ENCODE measurements at regions not wholly inside any gene's neighbourhood (a gene's known extent, or its start where the extent isn't known, plus 50 kb on each side); places are given as distances from the start of the nearest gene placed in this dataset.

DNA sequence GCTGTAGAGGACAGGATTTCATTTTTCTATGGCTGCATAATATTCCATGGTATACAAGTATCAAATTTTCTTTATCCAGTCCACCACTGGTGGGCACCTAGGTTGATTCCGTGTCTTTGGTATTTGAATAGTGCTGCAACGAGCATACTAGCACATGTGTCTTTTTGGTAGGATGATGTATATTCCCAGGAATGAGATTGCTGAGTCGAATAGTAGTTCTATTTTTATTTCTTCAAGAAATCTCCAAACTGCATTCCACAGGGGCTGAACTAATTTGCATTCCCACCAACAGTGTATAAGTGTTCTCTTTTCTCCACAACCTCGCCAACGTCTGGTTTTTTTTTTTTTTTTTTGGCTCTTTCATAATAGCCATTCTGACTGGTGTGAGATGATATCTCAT is 550.0 kb downstream of the REEP3 start:
- TF ChIP-seq, protein P1, sequence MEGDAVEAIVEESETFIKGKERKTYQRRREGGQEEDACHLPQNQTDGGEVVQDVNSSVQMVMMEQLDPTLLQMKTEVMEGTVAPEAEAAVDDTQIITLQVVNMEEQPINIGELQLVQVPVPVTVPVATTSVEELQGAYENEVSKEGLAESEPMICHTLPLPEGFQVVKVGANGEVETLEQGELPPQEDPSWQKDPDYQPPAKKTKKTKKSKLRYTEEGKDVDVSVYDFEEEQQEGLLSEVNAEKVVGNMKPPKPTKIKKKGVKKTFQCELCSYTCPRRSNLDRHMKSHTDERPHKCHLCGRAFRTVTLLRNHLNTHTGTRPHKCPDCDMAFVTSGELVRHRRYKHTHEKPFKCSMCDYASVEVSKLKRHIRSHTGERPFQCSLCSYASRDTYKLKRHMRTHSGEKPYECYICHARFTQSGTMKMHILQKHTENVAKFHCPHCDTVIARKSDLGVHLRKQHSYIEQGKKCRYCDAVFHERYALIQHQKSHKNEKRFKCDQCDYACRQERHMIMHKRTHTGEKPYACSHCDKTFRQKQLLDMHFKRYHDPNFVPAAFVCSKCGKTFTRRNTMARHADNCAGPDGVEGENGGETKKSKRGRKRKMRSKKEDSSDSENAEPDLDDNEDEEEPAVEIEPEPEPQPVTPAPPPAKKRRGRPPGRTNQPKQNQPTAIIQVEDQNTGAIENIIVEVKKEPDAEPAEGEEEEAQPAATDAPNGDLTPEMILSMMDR (conservative IDR thresholded peaks at IDR 0.05), result no peak
- H3K27ac ChIP-seq, result no peak overlapping the region

DNA sequence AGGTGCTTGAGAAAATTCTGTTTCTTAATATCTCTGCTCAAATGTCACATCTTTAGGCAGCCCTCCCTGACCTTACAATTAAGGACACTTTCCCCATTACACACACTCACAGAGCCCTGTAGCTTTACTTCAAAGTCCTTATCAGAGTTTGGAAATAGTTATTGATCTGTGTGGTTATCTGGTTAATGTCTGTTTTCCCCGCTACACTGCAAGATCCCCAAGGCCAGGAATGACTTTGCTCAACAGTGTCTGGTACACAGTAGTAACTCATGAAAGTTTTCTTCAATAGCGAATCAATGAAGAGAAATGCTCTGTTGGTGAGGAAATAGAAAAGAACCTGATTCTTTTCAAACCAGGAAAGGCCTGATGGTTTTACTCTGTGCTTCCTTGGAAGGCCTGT is 554.4 kb downstream of the REEP3 start:
- TF ChIP-seq, protein P1 (conservative IDR thresholded peaks at IDR 0.05), result no peak
- H3K27ac ChIP-seq, result no peak overlapping the region

DNA sequence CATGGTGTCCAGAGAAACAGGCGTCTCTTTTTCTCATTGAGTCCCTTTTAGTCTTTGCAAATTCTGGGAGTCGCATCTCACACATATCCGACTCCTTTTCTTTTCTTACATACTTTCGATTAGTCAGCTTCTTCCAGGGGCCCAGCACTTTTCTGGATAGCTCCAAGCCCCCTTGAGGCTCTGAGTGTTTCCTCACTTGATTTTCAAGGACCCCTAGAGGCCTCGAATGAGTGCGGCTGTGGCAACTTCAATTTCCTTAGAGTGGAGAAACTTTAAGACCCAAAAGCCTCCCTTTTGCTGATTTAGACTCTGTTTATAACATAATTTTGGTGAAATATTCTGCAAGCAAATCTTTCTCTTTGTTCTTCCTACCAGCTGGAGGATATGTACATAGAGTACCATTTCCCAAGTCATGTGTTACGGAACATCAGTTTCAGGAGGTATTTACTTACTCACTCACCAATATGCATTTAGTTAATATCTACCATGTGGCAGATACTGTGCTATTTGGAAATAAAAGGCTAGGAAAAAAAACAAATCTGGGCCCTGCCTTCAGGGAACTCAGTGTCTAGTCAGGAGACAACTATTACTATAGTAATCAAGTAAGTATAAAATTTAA is 555.2 kb downstream of the REEP3 start:
- TF ChIP-seq, protein P1 (conservative IDR thresholded peaks at IDR 0.05), result no peak
- H3K27ac ChIP-seq, result no peak overlapping the region

DNA sequence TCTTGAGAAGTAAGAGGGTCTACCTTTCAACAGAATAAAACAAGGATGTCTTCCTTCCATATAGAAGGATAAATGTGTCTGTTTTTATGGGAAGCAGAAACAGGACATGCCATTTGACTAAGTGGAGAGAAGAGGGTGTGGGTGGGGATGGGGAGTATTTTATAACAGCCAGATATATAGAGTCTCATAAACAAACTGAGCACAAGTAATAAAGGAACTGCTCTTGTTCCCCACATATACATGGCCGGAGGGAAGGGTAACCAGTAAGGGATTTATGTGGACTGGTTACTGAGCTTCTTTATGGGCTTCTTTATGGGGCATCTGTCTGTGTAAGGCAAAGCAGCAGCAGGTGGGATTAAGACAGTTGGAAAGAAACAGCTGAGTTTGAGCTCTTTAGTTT is 558.1 kb downstream of the REEP3 start:
- TF ChIP-seq, protein P1 (conservative IDR thresholded peaks at IDR 0.05), result no peak
- H3K27ac ChIP-seq, result no peak overlapping the region

DNA sequence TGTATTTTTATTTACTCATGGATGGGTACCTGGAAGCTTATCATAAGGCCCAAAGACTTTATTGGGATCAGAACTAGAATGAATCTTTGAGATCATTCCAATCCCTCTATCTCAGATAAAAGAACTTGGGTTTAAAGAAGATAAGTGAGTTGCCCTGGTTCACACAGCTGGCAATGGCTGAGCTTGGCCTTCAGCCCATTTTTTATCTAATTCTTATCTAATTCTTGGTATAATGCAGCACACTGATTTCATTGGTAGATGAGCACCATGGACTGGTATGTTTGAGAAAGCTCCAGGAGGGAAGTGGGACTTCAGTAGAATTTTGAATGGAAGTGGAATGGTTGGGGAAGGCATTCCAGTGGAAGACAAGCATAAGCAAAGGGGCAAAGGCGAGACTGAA is 558.9 kb downstream of the REEP3 start:
- no peak overlapping the region for H3K27ac ChIP-seq
- TF ChIP-seq, protein P1 (conservative IDR thresholded peaks at IDR 0.05), result no peak

DNA sequence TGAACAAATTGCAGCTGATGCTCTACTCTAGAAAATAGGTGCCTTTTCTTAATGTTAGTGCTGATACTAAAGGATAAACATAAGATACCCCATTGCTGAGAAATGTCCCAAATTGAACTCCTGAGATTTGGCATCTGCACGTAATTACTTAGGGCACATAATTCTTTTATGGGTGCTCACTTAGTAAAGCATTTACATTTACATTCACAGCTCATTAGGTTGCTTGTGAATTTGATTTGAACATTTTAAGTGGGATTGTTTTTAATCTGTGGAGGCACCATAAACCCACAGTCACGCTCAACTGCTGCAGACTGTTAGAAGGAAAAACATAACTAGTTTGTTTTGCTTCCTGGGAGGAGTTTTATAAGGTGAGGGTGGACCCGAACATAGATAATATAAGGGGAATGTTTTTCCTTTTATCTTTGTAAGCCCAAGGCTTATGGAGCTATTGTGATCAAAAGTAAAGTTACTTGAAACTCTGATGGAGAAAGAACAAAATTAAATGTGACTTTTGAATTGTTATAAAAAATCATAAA is 560.8 kb downstream of the REEP3 start:
- TF ChIP-seq, protein P1 (conservative IDR thresholded peaks at IDR 0.05), result no peak
- no peak overlapping the region for H3K27ac ChIP-seq

DNA sequence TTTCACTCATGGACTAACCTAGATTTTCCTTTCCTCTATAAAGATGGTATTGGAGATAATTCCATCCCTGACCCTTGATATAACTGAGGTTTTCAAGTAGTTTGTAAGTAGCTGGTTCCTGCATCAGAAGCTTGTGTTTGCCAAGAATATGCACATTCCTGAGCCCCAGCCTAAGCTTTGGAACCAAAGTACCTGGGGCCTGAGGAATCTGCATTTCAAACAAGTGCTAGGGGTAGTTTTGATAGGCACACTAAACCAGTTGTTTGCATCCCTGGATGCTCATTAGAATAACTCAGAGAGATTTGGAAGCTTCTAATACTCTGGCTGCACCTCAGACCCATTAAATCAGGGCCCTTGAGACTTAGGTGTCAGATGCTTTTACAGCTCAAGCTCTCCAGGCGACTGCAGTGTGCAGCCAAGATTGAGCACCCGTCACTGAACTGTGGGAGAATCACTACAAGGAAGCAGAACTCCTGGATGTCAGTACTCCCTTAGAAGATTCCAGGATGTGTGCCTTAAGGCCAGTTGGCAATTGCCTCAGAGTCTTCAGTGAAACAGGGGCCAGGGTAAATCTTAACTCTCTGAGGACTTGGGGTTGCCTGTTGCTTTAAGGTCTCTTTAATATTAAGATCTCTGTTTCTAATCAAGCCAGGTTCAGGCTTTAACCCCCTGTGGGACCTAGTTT is 565.0 kb downstream of the REEP3 start:
- H3K27ac ChIP-seq, result no peak overlapping the region
- TF ChIP-seq, protein P1 (conservative IDR thresholded peaks at IDR 0.05), result no peak
